Natural killer cell (primary cell): ENCODE measurements at regions not wholly inside any gene's neighbourhood (a gene's known extent, or its start where the extent isn't known, plus 50 kb on each side); places are given as distances from the start of the nearest gene placed in this dataset.
"Not testable (repeated sequence)": the region's sequence is repeated elsewhere in the genome, so short reads cannot be mapped to it uniquely, and the experiment has no call there.

ENCODE experiments used
- ATAC-seq, 3 donors: fragments of 150-1000 bp in 2 of 3; fragments of 200-7000 bp in 1 of 3; cut with Tn5 transposase; 1 replicate in 1 of 3; 2 replicates in 2 of 3; pipeline ENCODE4 v1.10.0; 2021; ENCODE audit warnings: mild to moderate bottlenecking in 2 of 3, moderate library complexity in 2 of 3
- DNase-seq, 2 donors: peaks; one replicate each; pipeline versions ENCODE4 v3.0.0 to v3.0.0-alpha.2; 2013 to 2021; ENCODE audit warnings: mixed read lengths in 1 of 2
- H3K27ac ChIP-seq: one replicate; pipeline ENCODE4 v1.5.1; 2013; ENCODE audit warnings: mild to moderate bottlenecking, low read length
- H3K27me3 ChIP-seq: one replicate; pipeline ENCODE4 v1.6.1; 2013; ENCODE audit warnings: low read length; ENCODE audit not compliant: control insufficient read depth, insufficient read depth
- H3K36me3 ChIP-seq: one replicate; pipeline ENCODE4 v1.6.1; 2013; ENCODE audit warnings: low read length; ENCODE audit not compliant: control insufficient read depth, insufficient read depth
- H3K4me1 ChIP-seq: one replicate; pipeline ENCODE4 v1.6.1; 2013; ENCODE audit warnings: low read length; ENCODE audit not compliant: control insufficient read depth, insufficient read depth
- H3K4me3 ChIP-seq: one replicate; pipeline ENCODE4 v1.5.1; 2013; ENCODE audit warnings: low read length
- H3K9me3 ChIP-seq: one replicate; pipeline ENCODE4 v1.6.1; 2013; ENCODE audit warnings: low read length; ENCODE audit not compliant: control insufficient read depth, insufficient read depth
- H3K27ac Mint-ChIP-seq, 2 donors: one replicate each; pipeline ENCODE4 v1.8.0; 2022; ENCODE audit warnings: mild to moderate bottlenecking in 2 of 2, mixed read lengths in 2 of 2, moderate library complexity in 1 of 2
- H3K27me3 Mint-ChIP-seq, 2 donors: one replicate each; pipeline ENCODE4 v1.8.0; 2022; ENCODE audit warnings: low read depth in 2 of 2, mixed read lengths in 2 of 2
- H3K36me3 Mint-ChIP-seq: one replicate; pipeline ENCODE4 v1.8.0; 2022; ENCODE audit warnings: mixed read lengths
- H3K4me1 Mint-ChIP-seq, 2 donors: one replicate each; pipeline ENCODE4 v1.8.0; 2022; ENCODE audit warnings: mixed read lengths in 2 of 2
- H3K4me3 Mint-ChIP-seq: one replicate; pipeline ENCODE4 v1.8.0; 2022; ENCODE audit warnings: mild to moderate bottlenecking, moderate library complexity, mixed read lengths
- H3K9me3 Mint-ChIP-seq, 2 donors: one replicate each; pipeline ENCODE4 v1.8.0; 2022; ENCODE audit warnings: mixed read lengths in 2 of 2
- WGBS: methylation state at CpG from one replicate; pipeline ENCODE4 v1.1.7; 2013; ENCODE audit warnings: missing lambda C conversion rate; ENCODE audit not compliant: insufficient coverage; 5-methylcytosine and 5-hydroxymethylcytosine counted together
- intact Hi-C: fragments of 100-400 bp; cut with micrococcal nuclease; formaldehyde crosslinking; loops from one replicate; pipeline ENCODE4 v1.14.2; 2022
- TF ChIP-seq, protein P1 (sequence below): fragments of 200-600 bp; IDR thresholded peaks from one replicate; pipeline ENCODE4 v1.8.0; 2022; ENCODE audit warnings: antibody characterized with exemption

DNA sequence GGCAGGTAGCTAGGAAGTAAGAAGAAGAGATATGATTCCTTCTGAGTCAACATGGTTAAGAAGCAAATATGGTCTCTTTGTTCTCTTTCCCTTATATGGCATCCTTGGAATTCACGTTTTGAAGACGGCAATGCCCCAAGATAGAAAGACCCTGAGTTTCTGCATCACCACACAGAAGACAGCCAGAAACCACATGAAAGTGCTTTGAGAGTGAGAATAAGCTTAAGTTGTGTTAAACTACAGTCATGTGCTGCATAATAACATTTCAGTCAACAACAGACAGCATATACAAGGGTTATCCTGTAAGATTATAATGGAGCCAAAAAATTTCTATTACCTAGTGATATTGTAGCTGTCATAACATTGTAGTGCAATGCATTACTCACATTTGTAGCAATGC is 89.9 kb upstream of the STEAP1 start:
- H3K9me3 ChIP-seq: no peaks in the 10 kb centered on the region
- no peak overlapping the region for H3K27ac Mint-ChIP-seq
- H3K4me1 ChIP-seq: no peaks in the 10 kb centered on the region
- TF ChIP-seq, protein P1, sequence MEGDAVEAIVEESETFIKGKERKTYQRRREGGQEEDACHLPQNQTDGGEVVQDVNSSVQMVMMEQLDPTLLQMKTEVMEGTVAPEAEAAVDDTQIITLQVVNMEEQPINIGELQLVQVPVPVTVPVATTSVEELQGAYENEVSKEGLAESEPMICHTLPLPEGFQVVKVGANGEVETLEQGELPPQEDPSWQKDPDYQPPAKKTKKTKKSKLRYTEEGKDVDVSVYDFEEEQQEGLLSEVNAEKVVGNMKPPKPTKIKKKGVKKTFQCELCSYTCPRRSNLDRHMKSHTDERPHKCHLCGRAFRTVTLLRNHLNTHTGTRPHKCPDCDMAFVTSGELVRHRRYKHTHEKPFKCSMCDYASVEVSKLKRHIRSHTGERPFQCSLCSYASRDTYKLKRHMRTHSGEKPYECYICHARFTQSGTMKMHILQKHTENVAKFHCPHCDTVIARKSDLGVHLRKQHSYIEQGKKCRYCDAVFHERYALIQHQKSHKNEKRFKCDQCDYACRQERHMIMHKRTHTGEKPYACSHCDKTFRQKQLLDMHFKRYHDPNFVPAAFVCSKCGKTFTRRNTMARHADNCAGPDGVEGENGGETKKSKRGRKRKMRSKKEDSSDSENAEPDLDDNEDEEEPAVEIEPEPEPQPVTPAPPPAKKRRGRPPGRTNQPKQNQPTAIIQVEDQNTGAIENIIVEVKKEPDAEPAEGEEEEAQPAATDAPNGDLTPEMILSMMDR: no peak
- H3K27me3 ChIP-seq: no peaks in the 10 kb centered on the region
- H3K9me3 Mint-ChIP-seq: peaks cover 4 to 7% of the 10 kb centered on the region in 2 donors
- DNase-seq (no peak), ATAC-seq (no peak)
- H3K27ac ChIP-seq: no peak overlapping the region
- H3K4me3 ChIP-seq: no peak overlapping the region
- intact Hi-C loops: no loop called here
- H3K4me1 Mint-ChIP-seq: no peaks in the 10 kb centered on the region
- WGBS: 68% methylated on average over 2 of the region's 2 CpGs
- H3K36me3 Mint-ChIP-seq: no peaks in the 10 kb centered on the region
- no peaks in the 10 kb centered on the region for H3K27me3 Mint-ChIP-seq
- no peak overlapping the region for H3K4me3 Mint-ChIP-seq
- no peaks in the 10 kb centered on the region for H3K36me3 ChIP-seq

DNA sequence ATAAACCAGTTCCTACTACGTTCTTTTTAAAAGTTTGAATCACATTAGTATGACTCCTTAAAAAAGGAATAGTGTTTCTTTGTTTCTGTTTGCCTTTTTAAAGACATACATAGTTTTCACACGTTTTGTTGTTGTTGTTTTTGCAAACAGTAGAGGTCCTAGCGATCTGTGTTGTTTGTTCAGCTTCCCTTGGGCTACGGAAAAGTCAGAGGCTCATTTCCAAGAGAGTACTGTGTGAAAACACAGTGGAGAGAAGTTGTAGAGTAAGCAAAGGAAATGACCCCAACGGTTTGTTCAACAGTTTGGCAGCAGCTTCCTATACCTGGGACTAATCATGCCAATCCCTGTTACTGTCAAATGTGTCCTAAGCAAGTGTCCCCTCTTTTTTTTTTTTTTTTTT is 87.1 kb upstream of the STEAP1 start:
- Histone ChIP-seq H3K9me3 (no peaks in the 10 kb centered on the region), H3K27me3 (no peaks in the 10 kb centered on the region), H3K27ac (no peak overlapping the region), H3K4me1 (no peaks in the 10 kb centered on the region), H3K36me3 (no peaks in the 10 kb centered on the region), H3K4me3 (no peak overlapping the region)
- ATAC-seq (no peak), DNase-seq (no peak)
- Mint-ChIP-seq H3K27ac (no peak overlapping the region), H3K9me3 (peaks cover 8 to 10% of the 10 kb centered on the region in 2 donors), H3K27me3 (no peaks in the 10 kb centered on the region), H3K4me3 (no peak overlapping the region), H3K36me3 (no peaks in the 10 kb centered on the region), H3K4me1 (no peaks in the 10 kb centered on the region)
- intact Hi-C loops: no loop called here
- TF ChIP-seq, protein P1: no peak
- WGBS: 23% methylated on average over 4 of the region's 5 CpGs

DNA sequence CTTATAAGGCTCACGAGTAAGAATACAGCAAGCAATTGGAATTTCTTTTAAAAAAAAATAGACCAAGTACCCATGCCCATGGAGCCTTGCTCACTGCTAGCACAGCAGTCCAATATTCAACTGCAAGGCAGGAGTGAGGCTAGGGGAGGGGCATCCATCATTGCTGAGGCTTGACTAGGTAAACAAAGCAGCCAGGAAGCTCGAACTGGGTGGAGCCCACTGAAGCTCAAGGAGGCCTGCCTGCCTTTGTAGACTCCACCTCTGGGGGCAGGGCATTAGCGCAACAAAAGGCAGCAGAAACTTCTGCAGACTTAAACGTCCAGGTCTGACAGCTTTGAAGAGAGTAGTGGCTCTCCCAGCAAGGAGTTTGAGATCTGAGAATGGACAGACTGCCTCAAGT is 84.0 kb upstream of the STEAP1 start:
- H3K27me3 Mint-ChIP-seq, ATAC-seq, H3K4me3 Mint-ChIP-seq, H3K27me3 ChIP-seq, H3K4me1 ChIP-seq, H3K4me1 Mint-ChIP-seq, H3K9me3 ChIP-seq, intact Hi-C loops, H3K36me3 ChIP-seq, H3K27ac Mint-ChIP-seq, H3K36me3 Mint-ChIP-seq, H3K27ac ChIP-seq, DNase-seq, H3K4me3 ChIP-seq: not testable (repeated sequence)
- 64% methylated on average over 4 of the region's 4 CpGs for WGBS
- peaks cover 12 to 13% of the 10 kb centered on the region in 2 donors for H3K9me3 Mint-ChIP-seq

DNA sequence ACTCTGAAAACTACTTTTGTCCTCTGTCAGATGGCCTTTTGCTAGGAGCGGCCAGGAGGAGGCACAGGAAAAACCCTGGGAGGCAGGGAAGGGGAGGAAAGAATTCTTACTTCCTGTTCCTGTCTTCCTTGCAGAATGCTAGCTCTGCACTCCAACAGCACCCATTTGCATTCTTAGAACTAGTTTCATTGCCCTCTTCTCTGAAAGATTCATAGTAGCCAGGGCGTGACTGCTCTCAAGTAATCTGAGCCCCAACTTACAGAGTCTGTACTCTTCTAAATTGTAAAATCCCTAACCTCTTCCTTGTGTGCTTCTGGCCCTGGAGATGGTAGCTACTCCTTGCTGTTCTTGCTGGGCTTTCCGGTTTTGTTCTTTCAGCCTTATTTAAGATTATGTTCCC is 75.3 kb upstream of the STEAP1 start:
- Mint-ChIP-seq H3K9me3 (peaks cover 0 to 5% of the 10 kb centered on the region in 2 donors), H3K27me3 (no peaks in the 10 kb centered on the region), H3K4me1 (no peaks in the 10 kb centered on the region), H3K4me3 (no peak overlapping the region), H3K27ac (no peak overlapping the region), H3K36me3 (no peaks in the 10 kb centered on the region)
- H3K36me3 ChIP-seq: no peaks in the 10 kb centered on the region
- no peaks in the 10 kb centered on the region for H3K27me3 ChIP-seq
- DNase-seq (no peak), ATAC-seq (no peak)
- no peaks in the 10 kb centered on the region for H3K9me3 ChIP-seq
- no peaks in the 10 kb centered on the region for H3K4me1 ChIP-seq
- 76% methylated on average over 3 of the region's 3 CpGs for WGBS
- no peak overlapping the region for H3K27ac ChIP-seq
- TF ChIP-seq, protein P1: no peak
- intact Hi-C loops: no loop called here
- no peak overlapping the region for H3K4me3 ChIP-seq
